A549 (cell line): ENCODE measurements at regions not wholly inside any gene's neighbourhood (a gene's known extent, or its start where the extent isn't known, plus 50 kb on each side); places are given as distances from the start of the nearest gene placed in this dataset.

Experiments used
- CHD2 ChIP-seq: fragments of 150-350 bp; IDR thresholded peaks from 2 replicates; pipeline ENCODE4 v1.6.1; 2014; ENCODE audit warnings: low read length; ENCODE audit not compliant: partially characterized antibody
- CTCF ChIP-seq: fragments of >200 bp; sonication (Bioruptor Twin); formaldehyde crosslinking; IDR thresholded peaks from 3 replicates; pipeline ENCODE4 v1.5.1; 2016
- EHMT2 ChIP-seq: fragments of 200-600 bp; sonication (generic); IDR thresholded peaks from 2 replicates; pipeline ENCODE4 v1.6.1; 2016; ENCODE audit warnings: antibody characterized with exemption, low read depth, mild to moderate bottlenecking, moderate library complexity
- ELK1 ChIP-seq: fragments of 150-350 bp; IDR thresholded peaks from 2 replicates; pipeline ENCODE4 v1.6.1; 2014; ENCODE audit warnings: low read depth, mild to moderate bottlenecking, low read length
- EP300 ChIP-seq, 2 experiments: fragments of >200 bp; sonication (Bioruptor Twin); formaldehyde crosslinking; IDR thresholded peaks; 2 replicates in 1 of 2; 3 replicates in 1 of 2; pipeline ENCODE4 v1.6.1; 2016 to 2017
- ESRRA ChIP-seq: fragments of 150-350 bp; IDR thresholded peaks from 2 replicates; pipeline ENCODE4 v1.6.1; 2014; ENCODE audit warnings: mild to moderate bottlenecking, low read length, borderline replicate concordance
- MAFK ChIP-seq: fragments of 450-650 bp; IDR thresholded peaks from 2 replicates; pipeline ENCODE4 v1.6.1; 2014; ENCODE audit not compliant: partially characterized antibody
- POLR2A ChIP-seq: IDR thresholded peaks from 2 replicates; pipeline ENCODE4 v1.6.1; 2012; ENCODE audit warnings: mild to moderate bottlenecking, low read length
- RCOR1 ChIP-seq: fragments of 150-350 bp; IDR thresholded peaks from 2 replicates; pipeline ENCODE4 v1.6.1; 2014; ENCODE audit warnings: antibody characterized with exemption, low read length, low read depth
- RFX5 ChIP-seq: fragments of 450-650 bp; IDR thresholded peaks from 2 replicates; pipeline ENCODE4 v1.7.1; 2014; ENCODE audit warnings: antibody characterized with exemption, mild to moderate bottlenecking, moderate library complexity
- TP53 ChIP-seq: fragments of 250-450 bp; sonication (Bioruptor Pico); IDR thresholded peaks from 2 replicates; pipeline ENCODE4 v1.5.0; 2021; ENCODE audit warnings: mild to moderate bottlenecking, moderate library complexity

- TF ChIP-seq CTCF (no peak), CHD2 (no peak), TP53 (CRISPR knock-in tag) (no peak), POLR2A (no peak), RCOR1 (no peak), EP300 (IDR thresholded peaks at IDR 0.05) (no peak), EHMT2 (no peak), MAFK (no peak), RFX5 (no peak), ESRRA (no peak), ELK1 (no peak)
Observed at GRCh38 chr9:25584611-25585010, 93.6 kb downstream of the TUSC1 start.
